MCF 10A (cell line): ENCODE measurements at regions not wholly inside any gene's neighbourhood (a gene's known extent, or its start where the extent isn't known, plus 50 kb on each side); places are given as distances from the start of the nearest gene placed in this dataset.

ENCODE experiments used
- BruUV-seq: library from RNA; stranded (reverse); fragments of 400-500 nt; replicated peaks from 2 replicates; lab custom pipeline; 2021; lab: Mats Ljungman, UMichigan
- CTCF ChIA-PET: fragments of 300-600 bp; sonication (Branson Sonifier 250); formaldehyde crosslinking; extraction: SDS; loops from one replicate; lab custom pipeline; 2021; ENCODE audit warnings: antibody characterized with exemption, inconsistent platforms; lab: Yijun Ruan, JAX
- POLR2A ChIA-PET: fragments of 300-600, 350-650 bp; sonication (Branson Sonifier 250); formaldehyde crosslinking; extraction: SDS; loops from one replicate; lab custom pipeline; 2020; ENCODE audit warnings: antibody characterized with exemption, inconsistent platforms; lab: Yijun Ruan, JAX
- DNase-seq: peaks from one replicate; pipeline ENCODE4 v3.0.0-alpha.2; 2018; ENCODE audit not compliant: unreplicated experiment
- H3K27ac Mint-ChIP-seq: one replicate; pipeline ENCODE4 v1.8.0; 2022; ENCODE audit warnings: mild to moderate bottlenecking, low read depth, mixed read lengths; ENCODE audit not compliant: unreplicated experiment
- H3K27me3 Mint-ChIP-seq: one replicate; pipeline ENCODE4 v1.8.0; 2022; ENCODE audit warnings: mixed read lengths; ENCODE audit not compliant: insufficient read depth, unreplicated experiment
- H3K36me3 Mint-ChIP-seq: one replicate; pipeline ENCODE4 v1.8.0; 2022; ENCODE audit warnings: mild to moderate bottlenecking, moderate library complexity, mixed read lengths; ENCODE audit not compliant: insufficient read depth, unreplicated experiment
- H3K4me1 Mint-ChIP-seq: one replicate; pipeline ENCODE4 v1.8.0; 2022; ENCODE audit warnings: mixed read lengths; ENCODE audit not compliant: insufficient read depth, unreplicated experiment
- H3K4me3 Mint-ChIP-seq: one replicate; pipeline ENCODE4 v1.8.0; 2022; ENCODE audit warnings: mild to moderate bottlenecking, moderate library complexity, mixed read lengths; ENCODE audit not compliant: unreplicated experiment
- H3K9me3 Mint-ChIP-seq: one replicate; pipeline ENCODE4 v1.8.0; 2022; ENCODE audit warnings: mixed read lengths; ENCODE audit not compliant: unreplicated experiment
- intact Hi-C: fragments of 100-400 bp; cut with micrococcal nuclease; formaldehyde crosslinking; loops from 2 replicates; pipeline ENCODE4 v1.14.1; 2022
- TF ChIP-seq, protein P1 (sequence below): fragments of 200-600 bp; IDR thresholded peaks from one replicate; pipeline ENCODE4 v1.8.0; 2022; ENCODE audit warnings: antibody characterized with exemption, mild to moderate bottlenecking; ENCODE audit not compliant: unreplicated experiment

DNA sequence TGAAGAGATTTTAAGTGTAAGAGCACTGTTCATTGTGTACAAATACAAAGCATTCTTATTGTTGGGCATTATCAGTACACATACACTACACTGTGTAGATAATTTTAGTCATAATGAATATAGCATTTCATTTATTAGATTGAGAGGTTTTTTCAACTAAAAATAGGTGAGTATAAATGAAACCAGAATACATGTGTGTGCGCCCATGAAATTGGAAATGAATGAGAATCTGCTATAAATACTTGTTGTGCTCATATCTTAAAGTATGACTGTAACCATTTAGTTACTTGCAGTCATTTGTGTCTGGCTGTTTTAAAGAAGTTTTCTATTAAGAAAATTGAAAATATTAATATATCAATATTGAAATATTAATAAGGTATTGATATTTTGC is 189.0 kb upstream of the MEF2C start:
- Mint-ChIP-seq H3K4me1 (no peaks in the 10 kb centered on the region), H3K36me3 (no peaks in the 10 kb centered on the region), H3K4me3 (no peak overlapping the region), H3K9me3 (no peaks in the 10 kb centered on the region), H3K27ac (no peak overlapping the region), H3K27me3 (peaks cover 48% of the 10 kb centered on the region)
- no TSS peak for BruUV-seq
- POLR2A ChIA-PET = no interaction called here
- CTCF ChIA-PET = no interaction called here
- no peak for DNase-seq
- TF ChIP-seq, protein P1, sequence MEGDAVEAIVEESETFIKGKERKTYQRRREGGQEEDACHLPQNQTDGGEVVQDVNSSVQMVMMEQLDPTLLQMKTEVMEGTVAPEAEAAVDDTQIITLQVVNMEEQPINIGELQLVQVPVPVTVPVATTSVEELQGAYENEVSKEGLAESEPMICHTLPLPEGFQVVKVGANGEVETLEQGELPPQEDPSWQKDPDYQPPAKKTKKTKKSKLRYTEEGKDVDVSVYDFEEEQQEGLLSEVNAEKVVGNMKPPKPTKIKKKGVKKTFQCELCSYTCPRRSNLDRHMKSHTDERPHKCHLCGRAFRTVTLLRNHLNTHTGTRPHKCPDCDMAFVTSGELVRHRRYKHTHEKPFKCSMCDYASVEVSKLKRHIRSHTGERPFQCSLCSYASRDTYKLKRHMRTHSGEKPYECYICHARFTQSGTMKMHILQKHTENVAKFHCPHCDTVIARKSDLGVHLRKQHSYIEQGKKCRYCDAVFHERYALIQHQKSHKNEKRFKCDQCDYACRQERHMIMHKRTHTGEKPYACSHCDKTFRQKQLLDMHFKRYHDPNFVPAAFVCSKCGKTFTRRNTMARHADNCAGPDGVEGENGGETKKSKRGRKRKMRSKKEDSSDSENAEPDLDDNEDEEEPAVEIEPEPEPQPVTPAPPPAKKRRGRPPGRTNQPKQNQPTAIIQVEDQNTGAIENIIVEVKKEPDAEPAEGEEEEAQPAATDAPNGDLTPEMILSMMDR = no peak
- intact Hi-C loops = no loop called here

DNA sequence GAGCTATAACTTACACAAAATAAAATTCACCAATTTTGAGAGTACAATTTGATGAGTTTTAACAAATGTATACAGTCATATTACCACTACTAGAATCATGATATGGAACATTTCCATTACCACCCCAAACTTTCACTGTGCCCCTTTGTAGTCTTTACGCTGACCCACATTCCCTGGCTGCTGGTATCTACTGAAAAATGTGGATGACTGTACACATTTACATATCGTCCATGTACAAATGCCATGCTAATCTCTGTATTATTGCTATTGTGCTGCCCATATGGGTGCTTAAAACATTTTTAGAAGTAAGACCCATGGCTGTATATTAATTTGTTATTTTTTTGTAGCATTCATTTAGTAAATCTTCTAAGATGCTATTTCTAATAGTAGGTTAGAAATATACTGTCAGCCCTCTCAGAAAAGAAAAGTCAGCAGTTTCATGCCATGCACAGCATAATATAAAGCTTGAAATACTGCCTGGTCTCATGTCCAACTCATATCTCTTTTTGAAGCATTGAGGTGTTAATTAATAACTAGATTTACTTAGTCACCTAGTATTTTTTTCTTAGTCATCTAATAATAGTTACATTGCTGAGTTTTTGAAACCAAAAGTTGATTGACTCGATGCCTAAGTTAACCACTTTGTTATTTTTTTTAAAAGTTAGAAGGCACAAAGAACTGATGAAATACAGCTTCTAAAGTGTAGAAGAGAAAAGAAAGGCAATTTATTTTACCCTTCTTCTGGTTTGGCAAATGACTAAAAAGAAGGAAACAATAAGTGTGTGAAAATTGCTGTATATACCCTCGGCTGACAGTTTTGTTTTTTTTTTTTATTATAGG is 188.3 kb upstream of the MEF2C start:
- no TSS peak for BruUV-seq
- no peak overlapping the region for H3K27ac Mint-ChIP-seq
- no peaks in the 10 kb centered on the region for H3K36me3 Mint-ChIP-seq
- ChIA-PET CTCF (no interaction called here), POLR2A (no interaction called here)
- no peak for DNase-seq
- H3K4me1 Mint-ChIP-seq = no peaks in the 10 kb centered on the region
- H3K4me3 Mint-ChIP-seq = no peak overlapping the region
- TF ChIP-seq, protein P1 = no peak
- H3K27me3 Mint-ChIP-seq = peaks cover 42% of the 10 kb centered on the region
- no peaks in the 10 kb centered on the region for H3K9me3 Mint-ChIP-seq
- intact Hi-C loops = no loop called here

DNA sequence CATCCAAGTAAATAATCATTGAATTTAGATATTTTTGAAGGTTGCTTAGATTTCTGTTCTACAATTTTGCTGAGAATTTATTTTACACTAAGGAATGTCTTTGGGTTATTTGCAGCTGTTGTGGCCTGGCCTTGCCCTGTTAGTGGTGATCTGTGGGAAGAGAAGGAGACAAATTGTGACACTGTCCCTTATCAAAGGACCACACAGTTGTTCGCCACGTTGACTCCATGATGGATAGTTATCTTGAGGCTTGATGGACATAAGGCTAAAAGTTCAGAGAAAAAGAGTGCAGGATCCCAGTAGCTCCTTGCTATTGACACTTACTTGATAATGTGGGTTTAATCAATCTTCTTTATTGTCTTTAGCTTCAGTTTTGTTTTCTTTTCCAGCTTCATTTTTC is 186.6 kb upstream of the MEF2C start:
- H3K4me1 Mint-ChIP-seq = no peaks in the 10 kb centered on the region
- no peaks in the 10 kb centered on the region for H3K9me3 Mint-ChIP-seq
- H3K36me3 Mint-ChIP-seq = no peaks in the 10 kb centered on the region
- H3K27me3 Mint-ChIP-seq = peaks cover 27% of the 10 kb centered on the region
- no TSS peak for BruUV-seq
- no peak for DNase-seq
- ChIA-PET POLR2A (no interaction called here), CTCF (no interaction called here)
- H3K4me3 Mint-ChIP-seq = no peak overlapping the region
- no peak overlapping the region for H3K27ac Mint-ChIP-seq
- TF ChIP-seq, protein P1 = no peak
- intact Hi-C loops = no loop called here

DNA sequence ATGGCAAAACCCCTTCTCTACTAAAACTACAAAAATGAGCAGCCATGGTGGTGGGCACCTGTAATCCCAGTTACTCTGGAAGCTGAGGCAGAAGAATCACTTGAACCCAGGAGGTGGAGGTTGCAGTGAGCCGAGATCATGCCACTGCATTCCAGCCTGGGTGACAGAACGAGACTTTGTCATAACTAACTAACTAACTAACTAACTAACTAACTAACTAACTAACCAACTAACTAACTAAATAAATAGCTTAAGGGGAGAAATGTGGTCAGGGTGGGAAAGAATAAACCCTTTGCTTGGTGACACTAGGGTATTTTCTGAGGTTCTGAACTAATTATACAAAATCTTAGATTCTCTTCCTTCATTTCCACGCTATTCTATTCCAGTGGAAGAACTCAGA is 184.4 kb upstream of the MEF2C start:
- Mint-ChIP-seq H3K4me1 (no peaks in the 10 kb centered on the region), H3K9me3 (no peaks in the 10 kb centered on the region), H3K27ac (no peak overlapping the region), H3K4me3 (no peak overlapping the region), H3K27me3 (peaks cover 12% of the 10 kb centered on the region), H3K36me3 (no peaks in the 10 kb centered on the region)
- no TSS peak for BruUV-seq
- intact Hi-C loops = no loop called here
- TF ChIP-seq, protein P1 = no peak
- no peak for DNase-seq
- POLR2A ChIA-PET = no interaction called here
- CTCF ChIA-PET = no interaction called here
